ENCODE measurements at regions not wholly inside any gene's neighbourhood (a gene's known extent, or its start where the extent isn't known, plus 50 kb on each side); places are given as distances from the start of the nearest gene placed in this dataset.

DNA sequence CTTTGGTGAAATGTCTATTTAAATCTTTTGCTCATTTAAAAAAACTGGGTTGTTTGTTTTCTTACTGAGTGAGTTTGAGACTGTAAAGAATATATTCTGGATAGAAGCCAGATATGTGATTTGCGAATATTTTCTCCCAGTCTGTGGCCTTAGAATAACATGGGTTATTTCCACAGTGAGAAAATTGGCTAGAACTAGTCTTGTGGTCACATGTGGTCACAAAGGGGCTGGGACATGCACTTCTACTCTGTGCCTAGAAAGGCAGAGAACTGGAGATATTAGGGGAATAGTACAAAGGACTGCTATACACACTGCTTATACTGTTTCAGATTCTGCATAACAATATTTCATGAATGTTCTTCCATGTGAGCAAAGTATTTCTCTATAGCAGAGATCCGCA lies 79.9 kb upstream of the RGMA start:
- H3K27ac ChIP-seq = no peak overlapping the region
- peaks cover 7% of the 10 kb centered on the region for H3K27me3 ChIP-seq
- WGBS, 2 donors (ENCODE audit: low coverage in 1 of 2) = 62 to 68% methylated on average over 2 of the region's 2 CpGs
- no peaks in the 10 kb centered on the region for H3K36me3 ChIP-seq
- no peaks in the 10 kb centered on the region for H3K9me3 ChIP-seq
- TF ChIP-seq POLR2AphosphoS5 (IDR thresholded peaks at IDR 0.05) (no peak), POLR2A (IDR thresholded peaks at IDR 0.05) (no peak), EP300 (IDR thresholded peaks at IDR 0.05; ENCODE audit: low read depth) (no peak)
- TF ChIP-seq, protein P1, sequence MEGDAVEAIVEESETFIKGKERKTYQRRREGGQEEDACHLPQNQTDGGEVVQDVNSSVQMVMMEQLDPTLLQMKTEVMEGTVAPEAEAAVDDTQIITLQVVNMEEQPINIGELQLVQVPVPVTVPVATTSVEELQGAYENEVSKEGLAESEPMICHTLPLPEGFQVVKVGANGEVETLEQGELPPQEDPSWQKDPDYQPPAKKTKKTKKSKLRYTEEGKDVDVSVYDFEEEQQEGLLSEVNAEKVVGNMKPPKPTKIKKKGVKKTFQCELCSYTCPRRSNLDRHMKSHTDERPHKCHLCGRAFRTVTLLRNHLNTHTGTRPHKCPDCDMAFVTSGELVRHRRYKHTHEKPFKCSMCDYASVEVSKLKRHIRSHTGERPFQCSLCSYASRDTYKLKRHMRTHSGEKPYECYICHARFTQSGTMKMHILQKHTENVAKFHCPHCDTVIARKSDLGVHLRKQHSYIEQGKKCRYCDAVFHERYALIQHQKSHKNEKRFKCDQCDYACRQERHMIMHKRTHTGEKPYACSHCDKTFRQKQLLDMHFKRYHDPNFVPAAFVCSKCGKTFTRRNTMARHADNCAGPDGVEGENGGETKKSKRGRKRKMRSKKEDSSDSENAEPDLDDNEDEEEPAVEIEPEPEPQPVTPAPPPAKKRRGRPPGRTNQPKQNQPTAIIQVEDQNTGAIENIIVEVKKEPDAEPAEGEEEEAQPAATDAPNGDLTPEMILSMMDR (IDR thresholded peaks at IDR 0.05) = no peak
- DNase-seq = no peak
- H3K4me1 ChIP-seq = no peaks in the 10 kb centered on the region
- intact Hi-C loops (cut with DNase I; ENCODE audit: low total_unique reads) = no loop called here
- H3K4me3 ChIP-seq = no peak overlapping the region
- in situ Hi-C loops (cut with MboI; ENCODE audit: low pct_ligation_motif_present in 1 of 4, low pct_unique_long_range_greater_than_20kb in 1 of 4, low sequenced_read_pairs in 3 of 4) = no loop called here

GRCh38 chr15:93167291-93167690 lies 78.3 kb upstream of the RGMA start:
- TF ChIP-seq EP300 (IDR thresholded peaks at IDR 0.05; ENCODE audit: low read depth) (no peak), POLR2A (IDR thresholded peaks at IDR 0.05) (no peak), POLR2AphosphoS5 (IDR thresholded peaks at IDR 0.05) (no peak)
- TF ChIP-seq, protein P1 (IDR thresholded peaks at IDR 0.05) = no peak
- Histone ChIP-seq H3K4me1 (no peaks in the 10 kb centered on the region), H3K9me3 (no peaks in the 10 kb centered on the region), H3K4me3 (no peak overlapping the region), H3K27me3 (peaks cover 7% of the 10 kb centered on the region), H3K36me3 (no peaks in the 10 kb centered on the region), H3K27ac (no peak overlapping the region)
- no peak for DNase-seq
- intact Hi-C loops (cut with DNase I; ENCODE audit: low total_unique reads) = no loop called here
- WGBS, 2 donors (ENCODE audit: low coverage in 1 of 2) = 42 to 66% methylated on average over 2 to 4 of the region's 4 CpGs
- in situ Hi-C loops (cut with MboI; ENCODE audit: low pct_ligation_motif_present in 1 of 4, low pct_unique_long_range_greater_than_20kb in 1 of 4, low sequenced_read_pairs in 3 of 4) = no loop called here

GRCh38 chr15:93166675-93167074 lies 77.7 kb upstream of the RGMA start:
- no peak for DNase-seq
- intact Hi-C loops (cut with DNase I; ENCODE audit: low total_unique reads) (no loop called here), in situ Hi-C loops (cut with MboI; ENCODE audit: low pct_ligation_motif_present in 1 of 4, low pct_unique_long_range_greater_than_20kb in 1 of 4, low sequenced_read_pairs in 3 of 4) (no loop called here)
- H3K27ac ChIP-seq = no peak overlapping the region
- no peak overlapping the region for H3K4me3 ChIP-seq
- no peaks in the 10 kb centered on the region for H3K36me3 ChIP-seq
- TF ChIP-seq, protein P1 (IDR thresholded peaks at IDR 0.05) = no peak
- no peak for TF ChIP-seq POLR2A (IDR thresholded peaks at IDR 0.05)
- no peak for TF ChIP-seq EP300 (IDR thresholded peaks at IDR 0.05; ENCODE audit: low read depth)
- no peak for TF ChIP-seq POLR2AphosphoS5 (IDR thresholded peaks at IDR 0.05)
- no peaks in the 10 kb centered on the region for H3K4me1 ChIP-seq
- no peaks in the 10 kb centered on the region for H3K9me3 ChIP-seq
- WGBS, 2 donors (ENCODE audit: low coverage in 1 of 2) = 79% methylated on average over 8 of the region's 8 CpGs; no CpG with 5 or more reads in 1 of the 2 donors
- peaks cover 7% of the 10 kb centered on the region for H3K27me3 ChIP-seq

DNA sequence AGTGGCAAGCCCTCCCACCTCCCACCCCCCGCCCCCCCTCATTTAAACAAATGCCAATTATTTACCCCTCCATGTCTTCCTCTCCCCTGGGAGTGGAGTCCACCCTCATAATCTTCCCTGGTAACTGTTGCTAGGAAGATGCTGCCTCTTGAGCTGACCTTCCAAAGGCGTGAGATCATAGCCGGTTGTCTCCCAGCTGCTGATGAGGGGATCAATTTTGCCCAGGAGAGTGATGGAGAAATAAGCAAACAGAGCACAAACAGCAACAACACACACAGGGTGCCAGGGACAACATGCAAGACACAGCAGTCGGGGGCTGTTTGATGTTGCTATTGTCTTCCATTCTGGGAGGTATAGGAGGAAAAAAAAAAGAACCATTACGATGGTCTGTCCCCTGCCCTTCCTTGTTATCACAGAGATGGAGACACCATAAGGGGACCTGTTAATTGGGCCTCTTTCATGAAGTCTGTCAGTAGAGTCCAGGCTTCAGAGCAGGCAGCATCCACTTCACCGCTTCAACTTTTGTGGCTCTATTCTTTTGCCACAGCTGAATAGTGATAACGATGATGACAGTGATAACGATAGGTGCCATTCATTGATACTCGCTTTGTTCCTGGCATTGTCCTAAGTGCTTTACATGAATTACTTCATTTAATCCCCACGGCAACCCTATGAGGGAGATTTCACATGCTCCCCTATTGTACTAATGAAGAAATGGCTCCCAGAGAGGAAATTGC lies 76.9 kb upstream of the RGMA start:
- intact Hi-C loops (cut with DNase I; ENCODE audit: low total_unique reads) (no loop called here), in situ Hi-C loops (cut with MboI; ENCODE audit: low pct_ligation_motif_present in 1 of 4, low pct_unique_long_range_greater_than_20kb in 1 of 4, low sequenced_read_pairs in 3 of 4) (no loop called here)

More for the DNA sequence above, 76.9 kb upstream of the RGMA start:
- Histone ChIP-seq H3K27me3 (peaks cover under 1% of the 10 kb centered on the region), H3K4me3 (no peak overlapping the region), H3K27ac (no peak overlapping the region), H3K36me3 (no peaks in the 10 kb centered on the region), H3K9me3 (no peaks in the 10 kb centered on the region), H3K4me1 (no peaks in the 10 kb centered on the region)
- 66 to 69% methylated on average over 6 to 10 of the region's 10 CpGs for WGBS, 2 donors (ENCODE audit: low coverage in 1 of 2)
- TF ChIP-seq EP300 (IDR thresholded peaks at IDR 0.05; ENCODE audit: low read depth) = no peak
- TF ChIP-seq POLR2AphosphoS5 (IDR thresholded peaks at IDR 0.05) = no peak
- TF ChIP-seq, protein P1 (IDR thresholded peaks at IDR 0.05) = no peak
- no peak for TF ChIP-seq POLR2A (IDR thresholded peaks at IDR 0.05)
- DNase-seq = no peak
